HCT116 (cell line): ENCODE measurements at regions not wholly inside any gene's neighbourhood (a gene's known extent, or its start where the extent isn't known, plus 50 kb on each side); places are given as distances from the start of the nearest gene placed in this dataset.

Source experiments
- ATAC-seq: fragments of 200-7000 bp; cut with Tn5 transposase; 2 replicates; pipeline ENCODE4 v1.9.1; 2020; ENCODE audit warnings: mild to moderate bottlenecking, moderate library complexity
- BruUV-seq: library from RNA; stranded (reverse); fragments of 400-500 nt; replicated peaks from 2 replicates; lab custom pipeline; 2021; lab: Mats Ljungman, UMichigan
- CTCF ChIA-PET: fragments of 300-600 bp; sonication (Branson Sonifier 250); formaldehyde crosslinking; loops from one replicate; lab custom pipeline; 2021; ENCODE audit warnings: antibody characterized with exemption; lab: Charles Lee
- POLR2A ChIA-PET: fragments of 300-600, 350-600 bp; sonication (Branson Sonifier 250); formaldehyde crosslinking; loops from one replicate; lab custom pipeline; 2021; ENCODE audit warnings: antibody characterized with exemption; lab: Charles Lee
- RAD21 ChIA-PET, 2 experiments: fragments of 300-600 bp; sonication (Branson Sonifier 250); formaldehyde crosslinking; loops; one replicate each; lab custom pipeline; 2023; ENCODE audit warnings: low total read pairs in 2 of 2; ENCODE audit not compliant: uncharacterized antibody in 2 of 2, unreplicated experiment in 2 of 2, low non-redundant PET in 1 of 2; lab: Charles Lee
- DNase-seq: peaks from one replicate; pipeline ENCODE4 v3.0.0-alpha.2; 2010; ENCODE audit warnings: low read depth, low spot score
- H2AFZ ChIP-seq: fragments of 200-600 bp; shearing (Covaris generic), sonication (generic); 2 replicates; pipeline ENCODE4 v1.6.1; 2017; ENCODE audit warnings: low read depth, mixed run types, mixed read lengths, antibody characterized with exemption, low read length; ENCODE audit not compliant: poor library complexity, severe bottlenecking
- H3K27ac ChIP-seq: 2 replicates; pipeline ENCODE4 v1.5.1; 2012; ENCODE audit warnings: low read depth, low read length
- H3K27me3 ChIP-seq: fragments of 200-600 bp; sonication (generic); 2 replicates; pipeline ENCODE4 v1.6.1; 2016; ENCODE audit warnings: mixed run types, low read length, mixed read lengths; ENCODE audit not compliant: insufficient read depth
- H3K36me3 ChIP-seq, 2 experiments: fragments of 200-500 bp in 1 of 2; fragments of 200-600 bp in 1 of 2; sonication (Bioruptor generic) in 1 of 2; sonication (generic) in 1 of 2; 2 replicates each; pipeline versions ENCODE4 v1.5.1 to v1.6.1; 2014 to 2016; ENCODE audit warnings: low read length in 2 of 2, inconsistent platforms in 1 of 2, mixed read lengths in 1 of 2, mixed run types in 1 of 2; ENCODE audit not compliant: insufficient read depth in 2 of 2, control insufficient read depth in 1 of 2
- H3K4me1 ChIP-seq, 2 experiments: fragments of 200-600 bp in 1 of 2; sonication (generic) in 1 of 2; 2 replicates each; pipeline versions ENCODE4 v1.5.1 to v1.6.1; 2012 to 2017; ENCODE audit warnings: low read length in 2 of 2, inconsistent platforms in 1 of 2, mild to moderate bottlenecking in 1 of 2, mixed read lengths in 1 of 2, mixed run types in 1 of 2, moderate library complexity in 1 of 2; ENCODE audit not compliant: insufficient read depth in 2 of 2, control insufficient read depth in 1 of 2
- H3K4me2 ChIP-seq: fragments of 200-600 bp; sonication (generic); 2 replicates; pipeline ENCODE4 v1.6.1; 2017; ENCODE audit warnings: mixed run types, low read length, mixed read lengths
- H3K4me3 ChIP-seq, 2 experiments: fragments of 200-600 bp in 1 of 2; sonication (generic) in 1 of 2; replicated peaks in 1 of 2; 2 replicates each; pipeline ENCODE4 v1.5.1; 2011 to 2016; ENCODE audit warnings: low read length in 2 of 2, control low read depth in 1 of 2, low read depth in 1 of 2, mild to moderate bottlenecking in 1 of 2, mixed read lengths in 1 of 2, mixed run types in 1 of 2
- H3K79me2 ChIP-seq: fragments of 200-600 bp; sonication (generic); 2 replicates; pipeline ENCODE4 v1.6.1; 2017; ENCODE audit warnings: mild to moderate bottlenecking, mixed run types, low read length, moderate library complexity, mixed read lengths; ENCODE audit not compliant: insufficient read depth
- H3K9ac ChIP-seq: fragments of 200-600 bp; sonication (generic); 2 replicates; pipeline ENCODE4 v1.6.1; 2016; ENCODE audit warnings: low read length, mixed read lengths
- H3K9me2 ChIP-seq: fragments of 200-600 bp; sonication (generic), shearing (Covaris generic); 2 replicates; pipeline ENCODE4 v1.6.1; 2017; ENCODE audit warnings: mixed run types, mild to moderate bottlenecking, moderate library complexity; ENCODE audit not compliant: insufficient read depth
- H3K9me3 ChIP-seq, 2 experiments: fragments of 200-500 bp in 1 of 2; fragments of 200-600 bp in 1 of 2; sonication (Bioruptor generic) in 1 of 2; sonication (generic) in 1 of 2; 2 replicates each; pipeline ENCODE4 v1.6.1; 2014 to 2017; ENCODE audit warnings: low read length in 2 of 2, mixed read lengths in 2 of 2, inconsistent platforms in 1 of 2, low read depth in 1 of 2, mild to moderate bottlenecking in 1 of 2, mixed run types in 1 of 2, moderate library complexity in 1 of 2; ENCODE audit not compliant: control insufficient read depth in 1 of 2, insufficient read depth in 1 of 2
- H4K20me1 ChIP-seq: fragments of 200-600 bp; sonication (generic), shearing (Covaris generic); 2 replicates; pipeline ENCODE4 v1.6.1; 2017; ENCODE audit warnings: mixed run types, mild to moderate bottlenecking, moderate library complexity; ENCODE audit not compliant: insufficient read depth
- CEBPB ChIP-seq: IDR thresholded peaks from 2 replicates; pipeline ENCODE4 v1.6.1; 2012; ENCODE audit warnings: low read depth
- EZH2phosphoT487 ChIP-seq: fragments of 200-600 bp; IDR thresholded peaks from 2 replicates; pipeline ENCODE4 v1.6.1; 2018; ENCODE audit warnings: antibody characterized with exemption, borderline replicate concordance
- FOSL1 ChIP-seq: IDR thresholded peaks from 2 replicates; pipeline ENCODE4 v1.6.1; 2012; ENCODE audit warnings: low read depth
- JUND ChIP-seq: IDR thresholded peaks from 2 replicates; pipeline ENCODE4 v1.6.1; 2012
- MAX ChIP-seq: IDR thresholded peaks from 2 replicates; pipeline ENCODE4 v1.6.1; 2012
- POLR2A ChIP-seq: IDR thresholded peaks from 2 replicates; pipeline ENCODE4 v1.7.0; 2011; ENCODE audit warnings: borderline replicate concordance; ENCODE audit not compliant: insufficient read depth, insufficient read length; ENCODE audit errors: extremely low read depth
- POLR2AphosphoS5 ChIP-seq: IDR thresholded peaks from 2 replicates; pipeline ENCODE4 v1.6.1; 2011; ENCODE audit warnings: mild to moderate bottlenecking, low read depth, low read length, moderate library complexity
- RAD21 ChIP-seq: IDR thresholded peaks from 2 replicates; pipeline ENCODE4 v1.6.1; 2012; ENCODE audit warnings: low read depth, mild to moderate bottlenecking
- SIN3A ChIP-seq: IDR thresholded peaks from 2 replicates; pipeline ENCODE4 v1.6.1; 2012; ENCODE audit warnings: low read depth
- SP1 ChIP-seq: IDR thresholded peaks from 2 replicates; pipeline ENCODE4 v1.6.1; 2012; ENCODE audit warnings: low read depth
- TCF7L2 ChIP-seq: IDR thresholded peaks from 2 replicates; pipeline ENCODE4 v1.7.0; 2011; ENCODE audit warnings: borderline replicate concordance, inconsistent platforms; ENCODE audit not compliant: insufficient read depth, insufficient read length; ENCODE audit errors: extremely low read depth
- ZFX ChIP-seq: fragments of 450-650 bp; IDR thresholded peaks from 2 replicates; pipeline ENCODE4 v1.6.1; 2017
- ZNF274 ChIP-seq: fragments of 200-500 bp; sonication (Bioruptor generic); IDR thresholded peaks from 2 replicates; pipeline ENCODE4 v1.6.1; 2014; ENCODE audit warnings: mild to moderate bottlenecking, low read depth, low read length, inconsistent platforms
- intact Hi-C: fragments of 100-400 bp; cut with micrococcal nuclease; formaldehyde crosslinking; loops from 2 replicates; pipeline ENCODE4 v1.10.0; 2022

GRCh38 chr15:85312486-85312885 is 67.9 kb upstream of the AKAP13 start:
- H2AFZ ChIP-seq, result no peak overlapping the region
- H3K4me3 ChIP-seq, result no peak overlapping the region
- H3K4me1 ChIP-seq, result peaks cover 19 to 20% of the 10 kb centered on the region in 2 experiments; a peak in 3 of 4 replicates
- no peaks in the 10 kb centered on the region for H3K9me3 ChIP-seq
- H3K9ac ChIP-seq, result no peak overlapping the region
- intact Hi-C loops, result no loop called here
- ChIA-PET RAD21 (interaction anchor here in 1 of 2 experiments (0.8 kb wide), 1 partner anchor 16 kb away, joined by 3 read pairs; no protein-coding TSS in a partner anchor), CTCF (interaction anchor here (0.8 to 1.6 kb wide), 4 partner anchors 16 to 491 kb away, joined by 3 to 5 read pairs (median 4); no protein-coding TSS in a partner anchor), POLR2A (no interaction called here)
- DNase-seq, result no peak
- no peaks in the 10 kb centered on the region for H4K20me1 ChIP-seq
- no TSS peak for BruUV-seq
- no peak for ATAC-seq
- H3K36me3 ChIP-seq, result no peaks in the 10 kb centered on the region
- H3K9me2 ChIP-seq, result no peaks in the 10 kb centered on the region
- TF ChIP-seq SP1, result no peak
- TF ChIP-seq POLR2AphosphoS5, result no peak
- no peak for TF ChIP-seq POLR2A
- TF ChIP-seq TCF7L2, result no peak
- H3K79me2 ChIP-seq, result no peaks in the 10 kb centered on the region
- H3K27ac ChIP-seq, result no peak overlapping the region
- H3K27me3 ChIP-seq, result no peaks in the 10 kb centered on the region
- H3K4me2 ChIP-seq, result no peak overlapping the region; the same call in 1 of the 2 replicates

- no peaks in the 10 kb centered on the region for H3K36me3 ChIP-seq
- H2AFZ ChIP-seq, result no peak overlapping the region
- peaks cover 23 to 24% of the 10 kb centered on the region in 2 experiments for H3K4me1 ChIP-seq
- TF ChIP-seq POLR2AphosphoS5 (no peak), CEBPB (no peak), ZFX (no peak), JUND (no peak), SIN3A (no peak), EZH2phosphoT487 (no peak), FOSL1 (no peak), MAX (no peak), ZNF274 (no peak), RAD21 (no peak)
- no peaks in the 10 kb centered on the region for H4K20me1 ChIP-seq
- no peaks in the 10 kb centered on the region for H3K9me3 ChIP-seq
- no peaks in the 10 kb centered on the region for H3K79me2 ChIP-seq
- ChIA-PET CTCF (interaction anchor here (0.8 to 1.6 kb wide), 4 partner anchors 16 to 491 kb away, joined by 3 to 5 read pairs (median 4); no protein-coding TSS in a partner anchor), RAD21 (interaction anchor here in 1 of 2 experiments (0.8 kb wide), 1 partner anchor 16 kb away, joined by 3 read pairs; no protein-coding TSS in a partner anchor), POLR2A (no interaction called here)
- no peak overlapping the region for H3K9ac ChIP-seq
- no peak overlapping the region; the same call in 1 of the 2 replicates for H3K4me2 ChIP-seq
- no peak overlapping the region for H3K27ac ChIP-seq
- no peak overlapping the region for H3K4me3 ChIP-seq
- no TSS peak for BruUV-seq
- intact Hi-C loops, result no loop called here
- ATAC-seq (peak; percentile 37; the same call in 1 of the 2 replicates), DNase-seq (no peak)
- H3K27me3 ChIP-seq, result no peaks in the 10 kb centered on the region
- H3K9me2 ChIP-seq, result no peaks in the 10 kb centered on the region
These were observed 67.5 kb upstream of the AKAP13 start for GRCh38 chr15:85312929-85313331.
